ENCODE measurements at regions not wholly inside any gene's neighbourhood (a gene's known extent, or its start where the extent isn't known, plus 50 kb on each side); places are given as distances from the start of the nearest gene placed in this dataset.
"Not testable (repeated sequence)": the region's sequence is repeated elsewhere in the genome, so short reads cannot be mapped to it uniquely, and the experiment has no call there.

DNA sequence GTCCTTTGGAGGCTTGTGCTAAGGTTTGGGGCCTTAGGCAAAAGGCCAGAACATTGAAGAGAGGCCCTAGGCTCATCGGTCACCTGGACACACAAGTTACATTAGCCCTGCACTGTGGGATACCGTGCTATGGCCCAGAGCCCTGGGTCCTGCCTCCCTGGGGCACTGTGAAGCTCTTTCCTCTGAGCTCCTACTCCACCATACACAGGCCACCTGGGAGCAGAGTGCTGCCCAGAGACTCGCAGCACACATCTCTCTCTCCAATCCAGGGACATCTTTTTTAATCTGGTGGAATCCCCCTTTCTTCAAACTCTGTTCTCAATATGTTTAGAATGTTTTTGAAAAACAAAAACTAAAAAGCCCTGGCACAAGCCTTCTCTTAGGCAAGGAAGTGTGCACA, 314.2 kb upstream of the RGS6 start:
- H3K27ac Mint-ChIP-seq = no peak overlapping the region
- peaks cover 41% of the 10 kb centered on the region for H3K36me3 Mint-ChIP-seq
- H3K4me1 Mint-ChIP-seq (ENCODE audit: low read depth) = peaks cover 18% of the 10 kb centered on the region
- H3K9me3 Mint-ChIP-seq (ENCODE audit: low read depth) = no peaks in the 10 kb centered on the region
- H3K4me3 Mint-ChIP-seq = no peak overlapping the region
- no peaks in the 10 kb centered on the region for H3K27me3 Mint-ChIP-seq

DNA sequence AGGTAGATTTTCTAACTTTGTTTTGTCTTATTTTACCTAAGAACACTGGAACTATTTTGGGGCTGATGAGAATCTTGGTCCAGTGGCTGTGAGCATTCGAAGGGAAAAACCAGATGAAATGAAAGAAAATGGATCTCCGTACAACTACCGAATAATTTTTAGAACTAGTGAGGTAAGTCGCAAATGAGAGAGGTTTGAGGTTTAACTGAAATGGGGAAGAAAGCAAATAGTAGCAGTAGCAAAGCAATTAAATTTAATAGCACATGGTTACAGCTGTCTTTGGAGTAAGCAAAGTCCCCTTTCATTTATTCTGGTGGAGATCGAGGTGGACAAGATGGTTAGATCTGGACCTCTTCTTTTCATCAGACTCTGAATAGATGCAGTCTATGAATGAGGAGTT, 313.5 kb upstream of the RGS6 start:
- Mint-ChIP-seq H3K36me3 (peaks cover 39% of the 10 kb centered on the region), H3K9me3 (ENCODE audit: low read depth) (no peaks in the 10 kb centered on the region), H3K27me3 (no peaks in the 10 kb centered on the region), H3K4me1 (ENCODE audit: low read depth) (peaks cover 15% of the 10 kb centered on the region), H3K4me3 (no peak overlapping the region), H3K27ac (peak overlapping the region; percentile 36)

DNA sequence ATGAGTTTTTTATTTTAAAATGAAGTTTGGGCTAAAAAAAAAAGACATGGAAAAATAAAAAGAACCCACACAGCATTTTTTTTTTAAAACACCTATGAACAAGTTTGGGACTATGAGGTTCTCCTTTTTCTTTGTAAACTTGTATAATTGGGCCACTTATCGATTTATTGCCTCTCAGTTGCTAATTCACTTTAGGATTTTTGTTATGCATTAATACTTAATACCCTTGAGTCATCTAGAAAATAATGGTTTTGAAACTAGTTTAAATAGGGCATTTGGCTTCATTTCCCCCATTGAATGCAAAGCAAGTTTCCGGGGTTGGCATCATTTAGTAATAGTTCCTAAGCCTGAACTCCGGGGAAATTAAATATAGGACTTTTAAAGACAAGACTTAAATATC, 312.8 kb upstream of the RGS6 start:
- H3K27me3 Mint-ChIP-seq = no peaks in the 10 kb centered on the region
- no peaks in the 10 kb centered on the region for H3K9me3 Mint-ChIP-seq (ENCODE audit: low read depth)
- H3K4me1 Mint-ChIP-seq (ENCODE audit: low read depth) = peaks cover 15% of the 10 kb centered on the region
- H3K27ac Mint-ChIP-seq = no peak overlapping the region
- H3K4me3 Mint-ChIP-seq = no peak overlapping the region
- H3K36me3 Mint-ChIP-seq = peaks cover 46% of the 10 kb centered on the region

DNA sequence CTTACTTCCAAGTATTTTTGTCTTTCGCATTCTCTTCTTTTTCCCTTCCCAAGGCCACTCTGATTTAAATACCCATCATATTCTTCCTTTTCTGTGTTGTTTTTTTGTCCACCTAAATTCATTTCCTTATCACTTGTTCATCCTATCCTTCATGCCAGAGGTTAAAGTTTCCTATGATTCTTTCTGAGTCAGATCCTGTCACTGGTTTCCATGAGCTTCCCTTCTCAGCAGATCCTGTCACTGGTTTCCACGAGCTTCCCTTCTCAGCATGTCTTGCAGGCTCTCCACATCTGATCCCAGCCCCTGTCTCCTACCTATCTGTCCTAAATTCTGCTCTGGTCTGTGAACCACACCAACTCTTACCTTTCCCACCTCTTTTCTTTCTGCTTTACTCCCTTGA, 311.8 kb upstream of the RGS6 start:
- peaks cover 10% of the 10 kb centered on the region for H3K4me1 Mint-ChIP-seq (ENCODE audit: low read depth)
- H3K27ac Mint-ChIP-seq = peak overlapping the region; percentile 12
- H3K27me3 Mint-ChIP-seq = no peaks in the 10 kb centered on the region
- H3K36me3 Mint-ChIP-seq = peaks cover 48% of the 10 kb centered on the region
- no peaks in the 10 kb centered on the region for H3K9me3 Mint-ChIP-seq (ENCODE audit: low read depth)
- no peak overlapping the region for H3K4me3 Mint-ChIP-seq

DNA sequence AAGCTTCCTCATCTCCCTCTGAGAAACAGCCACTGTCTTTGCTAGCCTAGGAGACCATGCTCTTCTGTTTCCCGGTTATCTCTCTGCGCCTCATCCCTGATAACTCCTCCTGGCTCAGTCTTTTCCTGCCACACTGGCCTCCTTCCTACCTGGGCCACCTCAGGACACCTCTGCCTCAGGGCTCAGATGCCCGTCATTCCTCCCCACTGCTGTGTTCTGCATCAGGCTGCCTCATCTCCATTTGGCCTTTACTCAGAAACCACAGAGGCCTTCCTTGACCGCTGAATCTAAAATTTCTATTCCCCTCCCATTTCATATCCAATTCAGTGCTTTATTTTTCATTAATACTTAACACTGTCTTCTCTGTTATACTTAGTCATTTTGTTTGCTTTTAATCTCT, 311.0 kb upstream of the RGS6 start:
- no peak overlapping the region for H3K27ac Mint-ChIP-seq
- H3K9me3 Mint-ChIP-seq (ENCODE audit: low read depth) = no peaks in the 10 kb centered on the region
- H3K4me1 Mint-ChIP-seq (ENCODE audit: low read depth) = peaks cover 5% of the 10 kb centered on the region
- no peaks in the 10 kb centered on the region for H3K27me3 Mint-ChIP-seq
- H3K4me3 Mint-ChIP-seq = no peak overlapping the region
- peaks cover 43% of the 10 kb centered on the region for H3K36me3 Mint-ChIP-seq

DNA sequence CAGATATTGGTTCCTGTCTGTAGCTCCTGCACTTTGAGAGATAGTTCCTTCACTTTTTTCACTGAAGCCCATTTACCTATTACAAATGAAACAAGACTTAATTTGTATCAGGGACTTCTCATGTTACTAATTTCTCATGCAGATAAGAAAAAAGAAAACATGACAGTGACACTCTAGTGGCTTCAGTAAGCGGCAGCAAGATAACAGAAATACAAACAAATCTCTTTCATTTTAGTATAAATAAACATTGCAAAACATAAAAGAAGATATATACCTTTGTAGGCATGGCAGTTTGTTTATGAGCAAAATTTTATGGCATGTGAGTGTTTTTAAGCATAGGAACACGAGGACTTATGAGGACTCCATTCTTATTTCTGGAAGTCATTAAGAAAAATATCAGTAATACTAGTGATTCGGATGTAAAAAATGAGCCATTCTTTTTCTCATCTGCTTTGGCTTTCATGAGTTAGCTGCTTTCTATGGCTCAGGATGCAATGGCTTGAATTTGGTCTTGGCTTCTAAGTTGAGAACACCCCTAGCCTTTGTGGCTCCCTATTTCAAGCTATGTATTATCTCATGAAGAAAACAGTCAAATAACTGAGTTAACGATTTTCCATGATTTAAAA, 310.1 kb upstream of the RGS6 start:
- H3K4me3 Mint-ChIP-seq = no peak overlapping the region

DNA sequence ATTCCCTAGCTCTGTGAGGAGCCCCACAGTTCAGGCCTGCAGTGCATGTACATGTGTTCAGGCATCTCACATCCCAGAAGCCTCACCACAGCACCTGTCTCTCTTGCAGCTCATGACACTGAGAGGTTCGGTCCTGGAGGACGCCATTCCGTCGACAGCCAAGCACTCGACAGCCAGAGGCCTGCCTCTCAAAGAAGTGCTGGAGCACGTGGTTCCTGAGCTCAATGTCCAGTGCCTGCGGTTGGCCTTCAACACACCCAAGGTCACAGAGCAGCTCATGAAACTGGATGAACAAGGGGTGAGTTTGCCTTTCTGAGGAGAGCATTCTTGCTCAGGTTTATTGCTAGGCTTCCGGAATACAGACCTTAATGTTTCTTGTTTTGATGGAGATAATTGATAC, 308.3 kb upstream of the RGS6 start:
- Mint-ChIP-seq H3K36me3 (peaks cover 41% of the 10 kb centered on the region), H3K4me3 (no peak overlapping the region), H3K9me3 (ENCODE audit: low read depth) (no peaks in the 10 kb centered on the region), H3K27me3 (no peaks in the 10 kb centered on the region), H3K4me1 (ENCODE audit: low read depth) (no peaks in the 10 kb centered on the region), H3K27ac (no peak overlapping the region)

More for the DNA sequence above, 310.1 kb upstream of the RGS6 start:
- no peak overlapping the region for H3K27ac Mint-ChIP-seq
- no peaks in the 10 kb centered on the region for H3K9me3 Mint-ChIP-seq (ENCODE audit: low read depth)
- H3K27me3 Mint-ChIP-seq = no peaks in the 10 kb centered on the region
- H3K36me3 Mint-ChIP-seq = peaks cover 43% of the 10 kb centered on the region
- H3K4me1 Mint-ChIP-seq (ENCODE audit: low read depth) = peaks cover 1% of the 10 kb centered on the region

DNA sequence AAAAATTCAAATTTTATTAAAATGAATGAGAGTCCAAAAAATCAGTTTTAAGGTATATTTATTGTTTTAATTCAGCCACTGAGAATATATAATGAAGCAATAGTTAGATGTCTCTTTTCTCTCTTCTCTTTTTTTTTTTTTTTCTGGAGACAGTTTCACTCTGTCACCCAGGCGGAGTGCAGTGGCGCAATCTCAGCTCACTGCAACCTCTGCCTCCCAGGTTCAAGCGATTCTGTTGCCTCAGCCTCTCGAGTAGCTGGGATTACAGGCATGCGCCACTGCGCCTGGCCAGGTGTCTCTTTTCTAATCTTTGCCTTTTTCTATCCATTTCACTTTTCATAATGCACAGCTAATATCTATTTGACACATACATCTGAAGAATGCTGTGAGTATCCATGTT, 307.1 kb upstream of the RGS6 start:
- Mint-ChIP-seq H3K4me3 (no peak overlapping the region), H3K9me3 (ENCODE audit: low read depth) (no peaks in the 10 kb centered on the region), H3K27me3 (no peaks in the 10 kb centered on the region), H3K27ac (peak overlapping the region; percentile 11), H3K4me1 (ENCODE audit: low read depth) (no peaks in the 10 kb centered on the region), H3K36me3 (peaks cover 41% of the 10 kb centered on the region)

DNA sequence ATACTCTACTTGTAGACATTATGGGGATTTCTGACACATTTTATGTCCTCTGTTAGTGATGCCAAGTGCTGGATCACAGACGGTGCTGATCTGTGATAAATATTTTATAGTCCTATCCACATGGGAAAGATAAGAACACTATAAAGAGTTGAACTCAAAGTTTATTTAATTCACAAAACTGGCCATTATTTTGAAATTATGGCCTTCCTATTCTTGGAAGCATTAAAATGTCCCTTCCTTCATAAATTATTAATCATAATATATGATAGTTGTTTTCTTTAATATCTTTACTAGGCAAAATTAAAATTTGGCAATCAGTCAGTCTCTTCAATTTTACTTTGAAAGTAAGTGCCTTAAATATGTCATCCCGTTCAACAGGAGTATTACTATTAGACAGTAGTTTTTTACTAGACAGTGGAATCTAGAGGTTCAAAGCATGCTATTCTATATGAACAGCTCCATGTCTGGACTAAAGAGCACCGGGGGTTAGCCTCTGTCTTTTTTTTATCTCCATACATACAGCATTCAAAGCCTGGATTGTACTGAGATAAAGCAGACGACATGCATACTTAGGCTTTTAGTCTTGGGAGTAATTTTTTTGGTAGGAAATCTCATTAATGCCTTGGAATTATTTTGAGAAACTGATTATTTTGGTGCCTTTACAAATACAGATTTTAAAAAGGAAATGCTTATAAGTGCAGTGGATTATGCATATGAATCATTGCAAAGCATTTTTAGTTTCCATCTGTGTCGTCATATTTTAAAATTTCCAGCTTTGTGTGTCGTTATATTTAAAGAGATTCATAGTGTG, 306.1 kb upstream of the RGS6 start:
- Mint-ChIP-seq H3K36me3 (peaks cover 38% of the 10 kb centered on the region), H3K4me1 (ENCODE audit: low read depth) (no peaks in the 10 kb centered on the region), H3K27me3 (no peaks in the 10 kb centered on the region), H3K9me3 (ENCODE audit: low read depth) (no peaks in the 10 kb centered on the region), H3K27ac (no peak overlapping the region), H3K4me3 (no peak overlapping the region)

DNA sequence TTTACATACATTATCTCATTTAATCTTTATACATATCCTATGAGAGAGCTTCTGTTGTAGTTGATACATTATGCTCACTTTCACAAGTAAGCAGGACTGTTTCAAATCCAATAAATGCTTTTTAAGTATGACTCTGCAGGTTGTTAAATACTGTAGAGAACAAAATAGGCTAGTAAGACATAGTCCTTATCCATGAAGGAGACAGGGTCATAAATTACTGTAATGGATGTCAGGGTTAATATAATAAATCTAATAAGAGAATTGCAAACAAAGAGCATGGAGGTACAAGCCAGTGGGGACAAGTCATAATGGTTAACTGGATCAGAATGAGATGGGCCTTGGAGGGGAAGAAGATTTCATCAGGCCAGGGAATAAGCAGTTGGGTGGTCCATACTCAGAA, 303.8 kb upstream of the RGS6 start:
- Mint-ChIP-seq H3K4me3 (no peak overlapping the region), H3K27ac (no peak overlapping the region), H3K36me3 (peaks cover 38% of the 10 kb centered on the region), H3K27me3 (no peaks in the 10 kb centered on the region), H3K9me3 (ENCODE audit: low read depth) (no peaks in the 10 kb centered on the region), H3K4me1 (ENCODE audit: low read depth) (no peaks in the 10 kb centered on the region)

DNA sequence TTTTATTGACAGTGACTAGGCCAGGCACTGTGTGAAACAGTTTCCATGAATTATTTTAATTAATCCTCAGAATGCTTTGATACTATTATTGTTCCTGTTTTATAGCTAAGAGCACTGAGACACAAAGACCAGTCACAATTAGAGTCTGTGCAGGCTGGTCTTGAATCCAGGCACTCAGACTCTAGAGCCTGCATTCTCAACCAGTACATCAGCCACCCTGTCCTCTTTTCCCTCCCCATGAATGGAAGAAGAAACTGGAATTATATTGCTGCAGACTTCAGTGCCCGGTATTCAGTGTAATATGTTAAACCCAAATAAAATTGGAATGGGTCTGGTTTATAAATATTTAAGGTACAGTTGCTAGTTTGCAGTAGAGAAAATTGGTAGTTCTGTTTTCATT, 303.0 kb upstream of the RGS6 start:
- Mint-ChIP-seq H3K9me3 (ENCODE audit: low read depth) (no peaks in the 10 kb centered on the region), H3K4me3 (no peak overlapping the region), H3K27ac (no peak overlapping the region), H3K4me1 (ENCODE audit: low read depth) (no peaks in the 10 kb centered on the region), H3K27me3 (no peaks in the 10 kb centered on the region), H3K36me3 (peaks cover 38% of the 10 kb centered on the region)

DNA sequence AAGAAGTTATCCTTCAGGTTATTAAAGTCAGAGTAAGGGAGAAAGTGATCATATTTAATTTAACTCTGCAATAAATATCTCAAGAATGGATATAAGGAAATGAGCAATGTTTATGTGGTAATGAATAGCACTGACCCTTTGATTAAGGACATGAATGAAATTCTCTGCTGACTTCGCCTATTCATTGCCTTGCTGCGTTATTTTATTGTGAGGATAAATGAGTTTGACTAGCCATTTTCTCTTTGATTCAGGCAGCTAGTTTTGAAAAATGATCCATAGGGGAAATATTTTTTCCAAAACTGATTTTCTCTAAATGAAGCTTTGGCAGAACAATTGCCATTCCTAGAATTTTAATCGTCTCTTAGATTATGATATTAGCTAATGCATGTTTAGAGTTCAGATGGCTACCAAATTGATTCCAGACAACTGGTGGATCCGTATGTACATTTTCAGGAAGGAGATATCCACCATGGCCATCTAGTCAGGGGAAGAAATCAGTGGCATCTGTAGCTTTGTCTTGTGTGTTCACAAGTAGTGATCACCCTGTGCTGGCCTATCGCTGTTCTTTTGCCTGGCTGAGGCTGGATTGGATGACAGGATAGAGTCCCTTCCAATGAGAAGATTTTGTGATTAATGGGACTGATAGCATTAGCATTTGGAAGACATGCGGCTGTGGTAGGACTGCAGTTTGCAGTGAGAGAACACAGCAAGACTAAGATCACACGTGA, 302.3 kb upstream of the RGS6 start:
- Mint-ChIP-seq H3K36me3 (peaks cover 34% of the 10 kb centered on the region), H3K4me1 (ENCODE audit: low read depth) (no peaks in the 10 kb centered on the region), H3K4me3 (no peak overlapping the region), H3K9me3 (ENCODE audit: low read depth) (no peaks in the 10 kb centered on the region), H3K27ac (no peak overlapping the region), H3K27me3 (no peaks in the 10 kb centered on the region)

DNA sequence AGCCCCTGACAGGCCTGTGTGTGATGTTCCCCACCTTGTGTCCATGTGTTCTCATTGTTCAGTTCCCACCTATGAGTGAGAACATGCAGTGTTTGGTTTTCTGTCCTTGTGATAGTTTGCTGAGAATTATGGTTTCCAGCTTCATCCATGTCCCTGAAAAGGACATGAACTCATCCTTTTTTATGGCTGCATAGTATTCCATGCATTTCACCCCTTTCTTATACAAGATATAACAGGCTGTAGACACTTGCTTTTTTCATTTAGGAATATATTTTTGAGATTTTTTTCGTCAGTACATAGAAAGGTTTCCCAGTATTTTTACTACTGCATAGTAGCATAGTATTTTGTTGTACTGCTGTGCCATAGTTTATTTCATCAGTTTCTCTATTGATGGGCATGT, 301.2 kb upstream of the RGS6 start:
- not testable (repeated sequence) for H3K27ac Mint-ChIP-seq; H3K4me1 Mint-ChIP-seq (ENCODE audit: low read depth); H3K27me3 Mint-ChIP-seq; H3K9me3 Mint-ChIP-seq (ENCODE audit: low read depth); H3K4me3 Mint-ChIP-seq
- peaks cover 35% of the 10 kb centered on the region for H3K36me3 Mint-ChIP-seq

DNA sequence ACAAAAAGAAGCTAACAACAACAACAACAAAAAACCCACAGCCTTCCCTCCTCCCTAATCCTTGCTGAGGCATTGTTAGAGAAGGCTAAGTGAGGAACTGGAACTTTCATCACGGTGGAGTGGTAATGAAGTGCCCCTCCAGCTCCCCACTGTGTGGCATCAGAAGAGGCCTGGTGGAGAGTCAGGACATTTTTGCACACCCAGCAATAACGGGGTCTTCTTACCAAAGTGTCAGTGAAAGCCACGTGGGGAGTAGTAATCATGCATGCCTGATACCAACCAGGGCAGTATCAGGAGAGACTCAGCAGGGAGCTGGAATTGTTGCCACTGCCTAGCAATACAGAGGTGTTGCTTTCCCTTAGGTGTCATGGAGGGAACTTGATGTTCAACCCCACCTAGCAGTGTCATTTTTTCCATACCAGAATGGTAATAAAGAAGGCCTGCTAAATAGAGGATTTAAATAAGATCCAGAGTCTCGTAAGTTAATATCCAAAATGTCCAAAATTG, 299.7 kb upstream of the RGS6 start:
- Mint-ChIP-seq H3K4me3 (no peak overlapping the region), H3K9me3 (ENCODE audit: low read depth) (no peaks in the 10 kb centered on the region), H3K27me3 (no peaks in the 10 kb centered on the region), H3K36me3 (peaks cover 42% of the 10 kb centered on the region), H3K4me1 (ENCODE audit: low read depth) (no peaks in the 10 kb centered on the region), H3K27ac (no peak overlapping the region)

DNA sequence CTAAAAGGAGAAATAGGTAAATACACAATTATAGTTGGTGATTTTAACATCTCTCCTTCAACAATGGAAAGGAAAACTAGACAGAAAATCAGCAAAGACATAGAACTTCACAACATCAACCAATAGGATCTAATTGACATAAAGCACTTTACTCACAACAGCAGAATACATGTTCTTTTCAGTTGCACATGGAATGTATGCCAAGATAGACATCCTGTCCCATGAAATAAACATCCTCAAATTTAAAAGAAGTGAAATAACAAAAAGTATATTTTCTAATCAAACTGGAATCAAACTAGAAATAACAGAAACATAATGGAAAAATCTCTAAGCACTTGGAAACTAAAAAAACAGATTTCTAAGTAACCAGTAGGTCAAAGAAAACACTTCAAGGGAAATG, 296.2 kb upstream of the RGS6 start:
- no peaks in the 10 kb centered on the region for H3K4me1 Mint-ChIP-seq (ENCODE audit: low read depth)
- H3K27ac Mint-ChIP-seq = no peak overlapping the region
- peaks cover 38% of the 10 kb centered on the region for H3K36me3 Mint-ChIP-seq
- H3K27me3 Mint-ChIP-seq = no peaks in the 10 kb centered on the region
- H3K4me3 Mint-ChIP-seq = no peak overlapping the region
- H3K9me3 Mint-ChIP-seq (ENCODE audit: low read depth) = no peaks in the 10 kb centered on the region
